Activated CD4-positive, alpha-beta T cell treated with anti-CD3 and anti-CD28 coated beads, Interleukin-2, amount 10 ng/mL, durations not matched to agents 7 days and 5 days (primary cell): ENCODE measurements at regions not wholly inside any gene's neighbourhood (a gene's known extent, or its start where the extent isn't known, plus 50 kb on each side); places are given as distances from the start of the nearest gene placed in this dataset.

Experiments
- CTCF ChIA-PET: fragments of 350-600 bp; sonication (Branson Sonifier 250); formaldehyde crosslinking; loops from one replicate; lab custom pipeline; 2021; ENCODE audit warnings: antibody characterized with exemption; lab: Charles Lee
- POLR2A ChIA-PET: fragments of 350-600 bp; sonication (Branson Sonifier 250); formaldehyde crosslinking; loops from one replicate; lab custom pipeline; 2021; ENCODE audit warnings: antibody characterized with exemption; lab: Charles Lee
- DNase-seq: peaks from one replicate; pipeline ENCODE4 v3.0.0-alpha.2; 2020
- H3K27ac Mint-ChIP-seq: one replicate; pipeline ENCODE4 v1.8.0; 2021; ENCODE audit warnings: mild to moderate bottlenecking, moderate library complexity, mixed read lengths
- H3K27me3 Mint-ChIP-seq: one replicate; pipeline ENCODE4 v1.8.0; 2021; ENCODE audit warnings: mixed read lengths
- H3K36me3 Mint-ChIP-seq: one replicate; pipeline ENCODE4 v1.8.0; 2021; ENCODE audit warnings: low read depth, mixed read lengths
- H3K4me1 Mint-ChIP-seq: one replicate; pipeline ENCODE4 v1.8.0; 2021; ENCODE audit warnings: mixed read lengths
- H3K4me3 Mint-ChIP-seq: one replicate; pipeline ENCODE4 v1.8.0; 2021; ENCODE audit warnings: mild to moderate bottlenecking, moderate library complexity, mixed read lengths
- H3K9me3 Mint-ChIP-seq: one replicate; pipeline ENCODE4 v1.8.0; 2021; ENCODE audit warnings: mixed read lengths

DNA sequence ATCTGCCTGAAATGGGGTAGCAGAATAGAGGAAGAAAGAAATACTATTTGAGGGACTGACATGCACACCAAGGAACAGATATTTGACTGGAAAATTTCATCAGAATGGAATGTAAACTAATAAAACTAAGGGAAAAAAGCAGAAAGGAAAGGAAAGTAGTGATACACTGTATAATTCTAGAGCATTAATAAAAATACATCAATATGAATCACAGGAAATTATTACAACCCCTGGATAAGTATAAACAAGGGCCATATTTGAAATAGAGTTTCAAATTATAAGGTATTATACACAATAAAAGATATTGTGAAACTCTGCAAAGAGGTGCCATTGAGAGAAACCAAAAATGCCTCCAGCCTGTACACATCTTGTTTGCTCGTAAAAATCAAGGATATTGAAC, 149.6 kb downstream of the ICOS start:
- no peaks in the 10 kb centered on the region for H3K4me1 Mint-ChIP-seq
- H3K27me3 Mint-ChIP-seq, result peaks cover 5% of the 10 kb centered on the region
- ChIA-PET CTCF (no interaction called here), POLR2A (no interaction called here)
- H3K36me3 Mint-ChIP-seq, result no peaks in the 10 kb centered on the region
- no peak for DNase-seq
- no peak overlapping the region for H3K27ac Mint-ChIP-seq
- no peak overlapping the region for H3K4me3 Mint-ChIP-seq
- H3K9me3 Mint-ChIP-seq, result no peaks in the 10 kb centered on the region

GRCh38 chr2:204089105-204089504, 152.5 kb downstream of the ICOS start:
- POLR2A ChIA-PET, result no interaction called here
- Mint-ChIP-seq H3K27ac (no peak overlapping the region), H3K27me3 (peaks cover 9% of the 10 kb centered on the region), H3K9me3 (peaks cover 10% of the 10 kb centered on the region), H3K4me3 (no peak overlapping the region), H3K4me1 (no peaks in the 10 kb centered on the region), H3K36me3 (no peaks in the 10 kb centered on the region)
- CTCF ChIA-PET, result no interaction called here
- no peak for DNase-seq

DNA sequence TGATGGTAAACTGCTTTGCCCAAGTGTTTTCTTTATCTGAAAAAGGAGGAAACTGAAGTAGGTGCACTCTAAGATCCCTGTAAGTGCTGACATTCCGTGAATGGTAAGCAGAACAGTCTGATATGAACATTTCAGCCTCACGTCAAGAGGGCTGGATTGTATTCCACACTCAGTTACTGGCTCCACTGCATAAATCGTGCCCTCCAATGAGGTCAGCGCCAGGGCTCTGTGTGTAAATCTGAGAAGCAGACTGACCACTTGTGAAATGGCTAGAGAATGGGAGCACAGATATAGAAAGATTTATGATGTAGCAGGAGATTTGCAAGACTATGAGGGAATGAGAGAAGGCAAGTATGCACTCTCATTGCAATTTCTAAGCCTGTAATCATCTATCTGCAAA, 153.0 kb downstream of the ICOS start:
- CTCF ChIA-PET, result no interaction called here

DNA sequence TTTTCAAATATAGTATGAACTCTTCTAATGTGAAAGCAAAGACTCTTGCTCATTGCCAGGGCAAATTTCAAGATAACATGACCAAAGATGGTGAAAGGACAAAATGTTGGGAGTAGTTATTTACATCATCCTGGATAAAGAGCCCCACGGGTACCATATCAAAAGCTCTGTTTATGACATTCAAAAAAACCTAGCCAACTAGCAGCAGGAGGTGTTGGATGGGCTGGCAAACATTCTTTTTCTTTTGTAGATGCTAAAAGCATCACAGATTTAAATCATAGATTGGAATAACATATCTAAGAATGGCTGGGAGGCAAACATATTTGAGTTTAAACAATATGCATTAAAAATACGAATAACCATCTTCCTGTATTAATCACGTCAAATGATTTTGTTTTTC, 153.5 kb downstream of the ICOS start:
- H3K4me1 Mint-ChIP-seq, result peaks cover 3% of the 10 kb centered on the region
- H3K27ac Mint-ChIP-seq, result no peak overlapping the region
- H3K9me3 Mint-ChIP-seq, result peaks cover 10% of the 10 kb centered on the region
- DNase-seq, result no peak
- ChIA-PET CTCF (interaction anchor here (1.0 kb wide), 1 partner anchor 19 kb away, joined by 3 read pairs; no protein-coding TSS in a partner anchor), POLR2A (no interaction called here)
- H3K27me3 Mint-ChIP-seq, result peaks cover 11% of the 10 kb centered on the region
- no peak overlapping the region for H3K4me3 Mint-ChIP-seq
- H3K36me3 Mint-ChIP-seq, result no peaks in the 10 kb centered on the region

More for the DNA sequence above, 153.0 kb downstream of the ICOS start:
- Mint-ChIP-seq H3K9me3 (peaks cover 10% of the 10 kb centered on the region), H3K27ac (no peak overlapping the region), H3K36me3 (no peaks in the 10 kb centered on the region), H3K27me3 (peaks cover 9% of the 10 kb centered on the region), H3K4me1 (no peaks in the 10 kb centered on the region), H3K4me3 (no peak overlapping the region)
- POLR2A ChIA-PET, result no interaction called here
- no peak for DNase-seq

DNA sequence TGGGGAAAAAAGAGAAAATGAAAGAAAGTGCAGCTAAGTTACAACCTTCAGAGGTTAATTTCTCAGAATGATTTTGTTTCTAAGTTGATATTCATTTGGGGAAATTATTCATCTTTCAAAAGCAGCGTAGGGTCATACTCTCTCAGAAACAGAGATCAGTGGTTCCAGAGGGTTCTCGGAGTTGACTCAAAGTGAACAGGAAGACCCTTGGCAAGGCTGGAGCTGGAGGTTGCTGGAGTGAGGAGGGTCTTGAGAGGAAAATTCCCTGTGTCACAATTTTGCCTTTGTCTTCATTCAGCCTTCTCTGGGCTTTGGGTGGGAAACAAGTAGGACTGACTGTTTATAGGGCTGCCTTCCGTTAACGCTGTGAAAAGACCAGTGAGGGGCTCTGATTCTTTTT, 168.2 kb downstream of the ICOS start:
- Mint-ChIP-seq H3K9me3 (no peaks in the 10 kb centered on the region), H3K36me3 (no peaks in the 10 kb centered on the region), H3K4me1 (peaks cover 43% of the 10 kb centered on the region), H3K27ac (no peak overlapping the region), H3K27me3 (no peaks in the 10 kb centered on the region), H3K4me3 (no peak overlapping the region)
- CTCF ChIA-PET, result interaction anchor here (1.3 kb wide), 1 partner anchor 50 kb away, joined by 3 read pairs; no protein-coding TSS in a partner anchor
- POLR2A ChIA-PET, result no interaction called here
- DNase-seq, result no peak

DNA sequence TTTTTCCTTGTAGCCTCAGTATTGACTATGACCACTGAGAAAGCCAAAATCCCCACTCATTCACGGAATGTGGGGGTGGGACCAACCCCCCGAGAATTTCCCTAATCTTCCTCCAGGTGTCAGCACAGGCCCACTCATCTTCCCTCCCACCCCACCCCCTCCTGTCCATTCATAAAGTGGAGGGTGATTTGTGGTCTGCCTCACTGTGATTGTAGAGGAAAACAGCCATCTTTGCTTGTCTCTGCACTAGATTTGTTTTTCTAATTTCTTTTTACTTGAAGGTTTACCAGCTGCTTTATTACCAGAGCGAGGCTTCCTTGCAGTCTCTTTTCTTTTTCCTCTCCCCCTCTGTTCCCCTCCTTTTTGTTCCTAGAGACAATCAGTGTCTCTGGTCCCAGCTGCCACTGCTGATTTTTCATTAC, 171.8 kb downstream of the ICOS start:
- peaks cover 74% of the 10 kb centered on the region for H3K4me1 Mint-ChIP-seq
- ChIA-PET POLR2A (no interaction called here), CTCF (interaction anchor here (0.6 to 2.2 kb wide), 3 partner anchors 28 to 69 kb away, joined by 3 to 8 read pairs (median 3); no protein-coding TSS in a partner anchor)

DNA sequence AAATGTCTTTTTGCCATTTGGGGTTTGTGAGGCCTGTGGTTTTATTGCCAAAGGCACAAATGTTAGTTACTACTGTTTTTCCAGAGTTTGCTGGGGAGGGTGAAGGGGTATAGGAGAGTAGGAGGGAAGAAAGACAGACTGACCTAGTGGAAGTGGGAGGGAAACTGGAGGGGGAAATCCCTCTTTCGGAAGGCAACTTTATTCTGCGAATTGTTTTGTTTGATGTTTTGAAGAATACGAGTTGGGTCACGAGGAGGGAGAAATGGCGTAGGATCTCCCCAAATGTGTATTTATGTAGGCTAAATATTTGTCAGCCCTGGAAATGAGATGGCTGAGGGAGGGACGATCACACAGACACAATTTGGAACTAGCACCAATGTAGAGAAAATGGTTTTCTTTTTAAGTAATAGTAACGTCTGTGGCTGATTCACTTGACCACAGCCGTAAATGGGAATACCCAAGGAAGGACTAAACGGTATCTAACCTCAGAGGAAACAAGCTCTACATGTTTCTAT, 172.3 kb downstream of the ICOS start:
- DNase-seq, result peak; percentile 24
- ChIA-PET CTCF (interaction anchor here (0.6 to 1.3 kb wide), 3 partner anchors 28 to 69 kb away, joined by 3 to 4 read pairs (median 3); no protein-coding TSS in a partner anchor), POLR2A (no interaction called here)
- peaks cover 3% of the 10 kb centered on the region for H3K36me3 Mint-ChIP-seq
- H3K27ac Mint-ChIP-seq, result peak overlapping the region; percentile 85
- H3K4me3 Mint-ChIP-seq, result peak overlapping the region; percentile 56
- peaks cover 76% of the 10 kb centered on the region for H3K4me1 Mint-ChIP-seq
- H3K27me3 Mint-ChIP-seq, result peaks cover 4% of the 10 kb centered on the region
- H3K9me3 Mint-ChIP-seq, result no peaks in the 10 kb centered on the region

More for the DNA sequence above, 171.8 kb downstream of the ICOS start:
- DNase-seq, result peak; percentile 62
- Mint-ChIP-seq H3K9me3 (no peaks in the 10 kb centered on the region), H3K36me3 (peaks cover 3% of the 10 kb centered on the region), H3K27ac (peak overlapping the region; percentile 85), H3K27me3 (peaks cover 4% of the 10 kb centered on the region), H3K4me3 (peak overlapping the region; percentile 56)

GRCh38 chr2:204109681-204110080, 173.1 kb downstream of the ICOS start:
- ChIA-PET CTCF (interaction anchor here (0.9 to 1.3 kb wide), 2 partner anchors 35 to 69 kb away, joined by 4 read pairs; no protein-coding TSS in a partner anchor), POLR2A (no interaction called here)
- peak overlapping the region; percentile 56 for H3K4me3 Mint-ChIP-seq
- DNase-seq, result peak; percentile 10
- peak overlapping the region; percentile 85 for H3K27ac Mint-ChIP-seq
- H3K4me1 Mint-ChIP-seq, result peaks cover 78% of the 10 kb centered on the region
- no peaks in the 10 kb centered on the region for H3K9me3 Mint-ChIP-seq
- peaks cover 4% of the 10 kb centered on the region for H3K27me3 Mint-ChIP-seq
- peaks cover 3% of the 10 kb centered on the region for H3K36me3 Mint-ChIP-seq

GRCh38 chr2:204110338-204110741, 173.8 kb downstream of the ICOS start:
- CTCF ChIA-PET, result interaction anchor here (0.9 kb wide), 1 partner anchor 35 kb away, joined by 4 read pairs; no protein-coding TSS in a partner anchor
- Mint-ChIP-seq H3K36me3 (peaks cover 3% of the 10 kb centered on the region), H3K4me3 (peak overlapping the region; percentile 56), H3K9me3 (no peaks in the 10 kb centered on the region), H3K27ac (peak overlapping the region; percentile 85), H3K27me3 (peaks cover 4% of the 10 kb centered on the region), H3K4me1 (peaks cover 75% of the 10 kb centered on the region)
- POLR2A ChIA-PET, result interaction anchor here (0.7 to 0.9 kb wide), 2 partner anchors 87 to 166 kb away, joined by 3 to 4 read pairs; no protein-coding TSS in a partner anchor
- peak; percentile 84 for DNase-seq

DNA sequence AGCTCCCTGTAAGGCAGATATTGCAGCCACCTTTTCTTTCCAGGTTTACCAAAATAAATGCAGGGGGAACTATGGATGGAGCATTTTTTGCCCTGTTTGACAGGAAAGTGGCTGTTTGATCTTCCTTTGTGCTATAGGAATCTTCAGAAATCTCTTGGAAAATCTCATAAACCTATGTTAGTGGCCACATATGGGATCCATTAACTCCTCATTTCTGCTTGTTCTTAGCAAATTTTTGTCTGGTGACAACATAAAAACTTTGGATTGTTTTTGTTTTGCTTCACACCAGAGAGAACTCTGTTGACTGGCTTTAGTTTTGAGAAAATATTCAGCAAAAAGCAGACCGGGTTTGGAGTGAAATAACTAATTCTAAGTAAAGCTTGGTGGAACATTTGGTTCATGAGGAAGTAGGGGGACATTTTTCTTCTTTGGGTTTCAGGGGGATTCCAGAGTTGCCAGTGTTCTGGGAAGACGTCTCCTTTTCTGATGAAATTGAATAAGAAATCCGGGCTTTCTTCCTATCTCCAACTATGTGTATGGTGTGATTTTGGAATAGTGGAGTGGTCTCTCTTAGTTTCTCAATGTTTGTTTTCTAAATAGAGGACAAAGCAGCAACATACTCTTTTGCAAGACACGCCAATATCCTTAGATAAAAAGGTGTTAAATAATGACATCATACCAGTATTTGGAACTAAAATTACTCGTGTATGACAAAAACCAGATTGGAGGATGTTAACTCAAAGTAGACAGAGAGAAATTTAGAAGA, 174.4 kb downstream of the ICOS start:
- H3K27ac Mint-ChIP-seq, result peak overlapping the region; percentile 85
- H3K36me3 Mint-ChIP-seq, result peaks cover 3% of the 10 kb centered on the region
- DNase-seq, result no peak
- peak overlapping the region; percentile 56 for H3K4me3 Mint-ChIP-seq
- peaks cover 4% of the 10 kb centered on the region for H3K27me3 Mint-ChIP-seq
- POLR2A ChIA-PET, result interaction anchor here (0.7 to 0.9 kb wide), 2 partner anchors 88 to 167 kb away, joined by 3 to 4 read pairs; no protein-coding TSS in a partner anchor
- peaks cover 69% of the 10 kb centered on the region for H3K4me1 Mint-ChIP-seq
- CTCF ChIA-PET, result interaction anchor here (0.9 to 1.9 kb wide), 2 partner anchors 31 to 34 kb away, joined by 4 read pairs; no protein-coding TSS in a partner anchor
- no peaks in the 10 kb centered on the region for H3K9me3 Mint-ChIP-seq

DNA sequence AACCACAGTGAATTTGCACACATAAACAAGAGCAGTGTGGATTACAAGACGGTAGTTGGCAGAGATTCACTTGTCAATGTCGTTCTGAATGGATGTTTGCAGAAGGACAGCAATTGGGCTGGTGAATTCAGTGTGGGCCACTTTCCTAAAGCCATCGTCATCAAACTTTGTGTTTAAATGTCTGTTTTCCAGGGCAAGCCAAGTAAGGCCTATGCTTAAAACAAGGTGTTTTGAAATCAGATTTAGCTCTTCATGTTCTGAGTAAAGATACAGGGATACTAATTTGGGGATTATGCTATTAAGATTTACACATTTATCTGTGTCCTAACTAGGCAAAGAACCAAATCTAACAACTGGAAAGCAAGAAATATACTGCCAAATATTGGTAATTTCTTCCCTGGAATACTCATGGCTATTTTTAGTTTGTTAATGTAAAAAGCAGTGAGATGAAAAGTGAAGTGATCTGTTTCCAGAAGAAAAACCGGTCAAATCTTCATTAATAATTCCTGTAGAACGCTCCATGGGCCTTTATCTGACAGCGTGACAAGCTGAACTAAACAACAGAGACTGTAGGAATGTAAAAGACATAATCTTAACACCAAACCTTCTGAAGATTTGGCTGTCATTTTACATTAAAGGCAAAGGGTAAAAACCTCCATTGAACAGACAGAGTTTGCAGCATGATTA, 175.7 kb downstream of the ICOS start:
- ChIA-PET CTCF (interaction anchor here (0.6 to 2.7 kb wide), 6 partner anchors 19 to 890 kb away, joined by 3 to 11 read pairs (median 4); no protein-coding TSS in a partner anchor), POLR2A (no interaction called here)
- DNase-seq, result no peak
- Mint-ChIP-seq H3K4me3 (no peak overlapping the region), H3K27me3 (peaks cover 4% of the 10 kb centered on the region), H3K27ac (no peak overlapping the region), H3K9me3 (no peaks in the 10 kb centered on the region), H3K36me3 (peaks cover 3% of the 10 kb centered on the region), H3K4me1 (peaks cover 61% of the 10 kb centered on the region)

DNA sequence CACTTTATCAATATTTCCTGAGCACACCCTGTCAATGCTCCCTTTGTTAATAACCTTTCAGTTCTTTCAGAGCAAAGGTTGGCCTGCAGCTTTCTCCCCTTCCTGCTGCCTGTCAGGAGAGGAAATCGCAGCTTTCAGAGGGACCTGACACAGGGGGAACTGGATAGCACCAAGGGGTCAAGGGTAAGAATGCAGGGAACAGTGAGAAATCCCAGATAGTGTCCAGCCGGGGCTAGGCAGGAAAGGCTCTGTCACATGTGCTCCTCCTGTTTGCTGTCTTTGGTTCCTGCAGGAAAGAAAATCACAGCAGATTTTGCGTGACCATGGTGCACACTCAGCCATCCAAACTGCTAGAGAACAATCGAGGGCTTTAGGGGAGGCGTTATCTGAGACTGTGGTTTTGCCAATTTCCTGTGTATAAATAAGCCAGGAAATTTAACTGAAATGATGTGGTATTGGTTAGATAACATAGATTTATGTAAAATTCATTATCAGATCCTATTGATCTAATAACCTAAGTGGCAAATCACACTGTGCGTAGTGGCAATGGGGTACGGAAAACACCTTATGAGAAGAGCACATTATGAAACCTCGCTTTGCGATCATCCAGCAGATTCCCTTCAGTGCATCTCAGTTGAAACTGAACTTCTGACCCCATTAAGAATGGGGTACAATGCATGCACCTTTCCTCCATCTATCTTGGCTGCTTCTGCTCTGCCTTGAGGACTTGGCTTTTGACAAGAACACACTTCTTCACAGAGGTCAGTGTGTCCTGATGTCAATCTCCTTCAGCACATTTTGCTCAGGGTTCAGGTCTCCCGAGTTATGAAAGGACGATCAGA, 178.0 kb downstream of the ICOS start:
- CTCF ChIA-PET, result interaction anchor here (2.7 kb wide), 1 partner anchor 64 kb away, joined by 11 read pairs; no protein-coding TSS in a partner anchor
- H3K4me1 Mint-ChIP-seq, result peaks cover 48% of the 10 kb centered on the region
- H3K36me3 Mint-ChIP-seq, result peaks cover 3% of the 10 kb centered on the region
- POLR2A ChIA-PET, result no interaction called here
- H3K27me3 Mint-ChIP-seq, result peaks cover 4% of the 10 kb centered on the region
- H3K4me3 Mint-ChIP-seq, result no peak overlapping the region
- no peaks in the 10 kb centered on the region for H3K9me3 Mint-ChIP-seq
- no peak for DNase-seq
- no peak overlapping the region for H3K27ac Mint-ChIP-seq
